Ammon's horn (tissue), 1 donor: ENCODE measurements at regions not wholly inside any gene's neighbourhood (a gene's known extent, or its start where the extent isn't known, plus 50 kb on each side); places are given as distances from the start of the nearest gene placed in this dataset.
A peak's percentile ranks its signal among the peaks of the same experiment; 100 is the strongest.
"Not testable (repeated sequence)": the region's sequence is repeated elsewhere in the genome, so short reads cannot be mapped to it uniquely, and the experiment has no call there.

ENCODE experiments used
- DNase-seq: peaks from one replicate; pipeline ENCODE4 v3.0.0-alpha.2; 2016; ENCODE audit warnings: low spot score

DNA sequence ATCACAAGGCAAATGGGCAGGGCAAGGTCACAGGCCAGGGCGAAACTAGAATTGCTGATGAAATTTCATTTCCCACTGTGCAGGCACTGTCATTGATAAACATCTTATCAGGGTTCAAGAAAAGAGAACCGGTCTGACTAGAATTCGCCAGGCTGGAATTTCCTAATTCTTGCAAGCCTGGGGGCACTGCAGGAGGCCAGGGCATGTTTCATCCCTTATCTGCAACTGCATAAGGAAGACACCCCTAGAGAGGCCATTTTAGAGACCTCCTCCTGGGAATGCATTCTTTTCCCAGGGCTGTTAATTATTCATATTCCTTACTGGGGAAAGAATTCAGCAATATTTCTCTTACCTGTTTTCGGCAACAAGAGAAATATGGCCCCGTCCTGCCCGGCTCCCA lies 266.2 kb upstream of the CYLC2 start:
- no peak for DNase-seq

GRCh38 chr9:102714184-102714583 lies 280.9 kb upstream of the CYLC2 start:
- no peak for DNase-seq

GRCh38 chr9:102712910-102713309 lies 282.2 kb upstream of the CYLC2 start:
- not testable (repeated sequence) for DNase-seq

DNA sequence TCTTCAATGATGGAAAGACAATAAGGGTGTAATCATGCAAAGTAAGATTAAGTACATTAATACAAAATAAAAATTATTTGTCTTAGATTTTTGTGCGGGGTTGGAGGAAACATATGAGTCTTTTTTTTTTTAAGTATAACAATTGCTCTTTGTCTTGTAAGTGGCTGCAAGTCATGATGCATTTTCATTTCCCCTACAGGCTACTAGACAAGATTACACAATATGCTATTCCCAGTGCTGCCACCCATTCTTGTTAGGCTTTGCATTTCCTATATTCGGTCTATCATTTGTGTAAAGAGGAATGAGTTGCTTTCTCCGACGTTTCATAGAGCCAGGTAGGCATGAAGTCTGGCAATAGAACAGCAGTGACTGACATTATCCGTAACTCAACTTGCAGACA lies 294.2 kb upstream of the CYLC2 start:
- DNase-seq, result no peak

DNA sequence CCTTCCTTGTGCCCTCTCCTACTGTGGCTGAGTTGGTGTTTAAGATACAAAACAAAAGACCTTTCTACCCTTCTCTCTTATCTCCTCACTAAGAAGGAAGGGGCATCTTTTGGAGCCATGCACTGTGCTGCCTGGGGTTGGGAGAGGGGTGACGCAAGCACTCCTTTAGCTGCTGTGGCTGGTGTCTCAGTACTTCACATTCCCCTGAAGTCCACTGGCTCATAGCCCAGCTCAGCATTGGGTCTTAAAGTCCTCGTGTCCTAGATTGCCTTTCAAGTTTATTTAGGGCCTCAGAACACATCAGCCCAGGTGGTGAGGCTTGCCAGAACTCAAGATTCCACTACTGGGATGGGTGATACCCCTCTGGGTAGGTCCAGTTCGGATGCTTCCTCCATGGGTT lies 325.9 kb upstream of the CYLC2 start:
- DNase-seq, result no peak

DNA sequence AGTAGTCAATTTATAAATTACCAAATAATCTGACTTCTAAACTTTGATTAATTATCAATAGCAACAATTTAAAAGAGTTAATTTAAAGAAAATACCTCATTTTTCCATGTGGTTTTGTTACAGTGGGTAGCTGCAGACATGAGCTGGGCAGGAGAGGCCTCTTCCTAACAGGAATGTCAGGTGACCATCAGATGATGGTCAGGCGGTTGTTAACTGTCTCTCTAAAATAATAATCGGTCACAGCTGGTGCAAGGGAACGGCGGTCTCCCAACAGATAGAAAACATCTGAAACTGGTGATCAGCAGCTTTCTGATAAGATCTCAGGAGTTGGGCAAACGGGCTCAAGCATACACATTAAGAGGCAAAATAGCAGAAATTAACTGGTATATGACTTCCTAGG lies 342.7 kb upstream of the CYLC2 start:
- no peak for DNase-seq

DNA sequence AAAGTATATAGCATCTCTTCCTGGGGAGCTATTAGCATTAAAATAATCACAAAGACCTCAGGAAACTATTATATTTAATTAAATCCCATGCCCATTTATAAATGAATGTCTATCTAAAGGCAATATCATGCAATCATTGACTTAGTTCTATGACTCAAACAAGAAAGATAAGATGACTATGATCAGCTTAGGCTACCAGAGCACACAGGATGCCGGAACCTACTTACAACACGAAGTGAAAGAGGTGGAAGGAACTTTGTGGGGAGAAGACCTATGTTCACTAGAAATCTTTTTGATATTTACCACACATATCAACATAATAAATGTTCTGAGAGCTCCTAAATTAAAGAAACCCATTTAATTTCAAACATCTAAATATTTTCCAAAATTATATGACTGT lies 344.2 kb upstream of the CYLC2 start:
- no peak for DNase-seq

DNA sequence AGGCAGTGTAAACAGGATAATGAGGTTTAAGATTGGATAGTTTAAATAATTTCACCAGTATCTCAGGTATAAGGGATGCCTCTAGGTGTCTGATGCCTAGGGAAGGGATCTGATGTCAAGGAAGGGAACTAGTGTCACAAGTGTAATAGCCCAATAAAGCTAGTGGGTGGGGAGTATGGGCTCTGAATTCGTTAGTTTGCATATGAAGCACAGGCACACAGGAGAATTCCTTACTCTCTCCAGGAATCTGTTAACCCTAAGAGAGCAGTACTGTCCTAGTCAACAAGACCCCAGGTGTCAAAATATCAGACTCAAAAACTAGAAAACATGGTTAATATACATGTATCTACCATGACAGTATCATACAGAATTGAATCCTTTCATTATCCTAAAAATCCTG lies 352.5 kb upstream of the CYLC2 start:
- no peak for DNase-seq

DNA sequence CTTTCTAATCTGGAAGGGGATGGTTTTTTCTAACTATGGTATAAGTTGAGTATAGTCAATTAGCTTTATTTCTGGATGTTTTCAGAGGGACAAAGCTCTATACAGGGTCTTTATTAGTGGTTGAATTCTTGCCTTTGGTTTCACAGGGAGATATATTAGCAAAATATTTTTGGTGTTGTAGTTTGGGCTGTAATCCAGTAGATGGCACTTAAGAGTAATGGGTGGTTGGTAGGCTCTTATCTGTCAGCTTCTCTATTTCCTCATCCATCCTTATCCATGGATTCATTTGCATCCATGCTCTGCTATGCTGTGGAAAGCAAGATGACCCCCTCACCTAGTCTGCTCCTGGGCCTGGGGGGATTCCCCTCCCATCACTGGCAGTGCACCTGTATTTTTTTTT lies 363.6 kb upstream of the CYLC2 start:
- no peak for DNase-seq

- DNase-seq, result no peak
Observed at GRCh38 chr9:102609461-102609860, 385.7 kb upstream of the CYLC2 start.

DNA sequence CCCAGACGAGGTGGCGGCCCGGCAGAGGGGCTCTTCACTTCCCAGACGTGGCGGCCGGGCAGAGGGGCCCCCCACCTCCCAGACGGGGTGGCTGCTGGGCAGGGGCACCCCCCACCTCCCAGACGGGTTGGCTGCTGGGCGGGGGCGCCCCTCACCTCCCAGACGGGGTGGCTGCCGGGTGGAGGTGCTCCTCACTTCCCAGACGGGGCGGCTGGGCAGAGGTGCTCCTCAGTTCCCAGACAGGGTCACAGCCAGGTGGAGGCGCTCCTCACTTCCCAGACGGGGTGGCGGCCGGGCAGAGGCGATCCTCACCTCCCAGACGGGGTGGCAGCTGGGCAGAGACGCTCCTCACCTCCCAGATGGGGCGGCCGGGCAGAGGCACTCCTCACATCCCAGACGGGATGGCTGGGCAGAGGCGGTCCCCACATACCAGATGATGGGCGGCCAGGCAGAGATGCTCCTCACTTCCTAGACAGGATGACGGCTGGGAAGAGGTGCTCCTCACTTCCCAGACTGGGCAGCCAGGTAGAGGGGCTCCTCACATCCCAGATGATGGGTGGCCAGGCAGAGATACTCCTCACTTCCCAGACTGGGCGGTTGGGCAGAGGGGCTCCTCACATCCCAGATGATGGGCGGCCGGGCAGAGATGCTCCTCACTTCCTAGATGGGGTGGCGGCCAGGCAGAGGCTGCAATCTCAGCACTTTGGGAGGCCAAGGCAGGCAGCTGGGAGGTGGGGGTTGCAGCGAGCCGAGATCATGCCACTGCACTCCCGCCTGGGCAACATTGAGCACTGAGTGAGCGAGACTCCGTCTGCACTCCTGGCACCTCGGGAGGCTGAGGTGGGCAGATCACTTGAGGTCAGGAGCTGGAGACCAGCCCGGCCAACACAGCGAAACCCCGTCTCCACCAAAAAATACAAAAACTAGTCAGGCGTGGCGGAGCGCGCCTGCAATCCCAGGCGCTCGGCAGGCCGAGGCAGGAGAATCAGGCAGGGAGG lies 391.6 kb upstream of the CYLC2 start:
- DNase-seq, result not testable (repeated sequence)

DNA sequence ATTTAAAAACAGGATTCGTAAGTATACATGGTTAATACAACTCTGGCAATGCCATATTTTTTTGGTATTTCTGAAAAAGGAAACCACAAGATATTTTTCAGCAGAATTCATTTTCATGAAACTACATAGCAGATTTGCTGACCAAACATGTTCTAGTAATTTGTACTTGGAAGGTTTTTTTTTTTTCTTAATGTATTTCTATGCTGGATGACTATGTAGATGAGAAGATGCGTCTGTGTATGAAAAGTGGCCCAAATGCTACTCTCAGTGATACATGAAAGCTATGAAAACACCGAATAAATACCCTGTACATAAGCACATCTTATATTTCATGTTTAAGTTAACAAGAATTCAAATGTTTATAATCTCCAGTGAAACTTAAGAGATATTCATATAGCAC lies 400.9 kb upstream of the CYLC2 start:
- no peak for DNase-seq

DNA sequence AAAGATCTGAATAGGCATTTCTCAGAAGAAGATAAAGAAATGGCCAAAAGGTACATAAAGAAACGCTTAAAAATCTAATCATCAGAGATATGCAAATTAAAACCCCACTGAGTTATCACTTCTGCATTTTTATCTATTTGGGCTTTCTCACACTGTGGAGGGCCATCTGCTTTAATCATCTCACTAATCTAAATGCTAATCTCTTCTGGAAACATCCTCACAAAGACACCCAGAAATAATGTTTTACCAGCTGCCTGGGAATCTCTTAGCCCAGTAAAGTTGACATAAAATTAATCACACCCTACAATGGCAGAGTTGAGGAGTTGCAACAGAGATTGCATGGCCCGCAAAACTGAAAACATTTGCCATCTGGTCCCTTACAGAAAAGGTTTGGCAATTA lies 407.9 kb upstream of the CYLC2 start:
- DNase-seq, result peak; percentile 21

- no peak for DNase-seq
Observed at GRCh38 chr9:102569436-102569835, 425.7 kb upstream of the CYLC2 start.

DNA sequence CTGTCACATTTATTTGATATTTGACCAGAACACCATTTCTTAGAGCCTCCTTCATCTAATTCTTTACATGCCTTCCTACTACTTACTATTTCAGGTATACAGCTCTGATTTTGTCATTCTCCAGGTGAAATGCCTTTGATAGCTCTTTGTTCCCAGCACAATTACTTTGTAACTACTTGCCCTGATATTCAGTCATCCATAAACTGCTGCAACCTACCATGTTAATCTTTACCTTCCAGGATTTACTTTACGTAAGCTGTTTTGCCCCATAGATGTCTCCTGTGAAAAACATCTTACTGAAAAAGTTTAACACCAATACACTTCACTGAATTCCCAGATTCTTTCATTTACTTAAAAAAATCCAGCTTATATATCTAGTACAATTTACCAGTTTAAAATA lies 443.8 kb upstream of the CYLC2 start:
- no peak for DNase-seq

DNA sequence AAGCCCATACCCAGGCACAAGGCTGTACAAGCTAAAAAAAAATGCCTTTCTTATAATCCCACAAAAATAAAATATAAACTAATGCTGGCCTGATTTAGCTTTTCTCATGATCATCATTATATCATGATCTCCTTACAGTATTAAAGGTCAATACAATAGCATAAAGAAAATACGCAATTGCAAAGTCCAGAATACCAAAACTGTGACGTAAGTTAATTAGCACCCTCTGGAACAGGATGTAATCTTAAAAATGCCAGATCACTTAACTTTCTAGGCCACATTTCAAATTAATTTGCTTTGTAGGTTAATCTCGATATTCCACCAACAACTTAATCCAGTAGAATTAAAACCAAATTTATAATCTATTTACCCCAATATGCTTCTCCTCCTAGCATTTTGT lies 444.2 kb upstream of the CYLC2 start:
- no peak for DNase-seq

DNA sequence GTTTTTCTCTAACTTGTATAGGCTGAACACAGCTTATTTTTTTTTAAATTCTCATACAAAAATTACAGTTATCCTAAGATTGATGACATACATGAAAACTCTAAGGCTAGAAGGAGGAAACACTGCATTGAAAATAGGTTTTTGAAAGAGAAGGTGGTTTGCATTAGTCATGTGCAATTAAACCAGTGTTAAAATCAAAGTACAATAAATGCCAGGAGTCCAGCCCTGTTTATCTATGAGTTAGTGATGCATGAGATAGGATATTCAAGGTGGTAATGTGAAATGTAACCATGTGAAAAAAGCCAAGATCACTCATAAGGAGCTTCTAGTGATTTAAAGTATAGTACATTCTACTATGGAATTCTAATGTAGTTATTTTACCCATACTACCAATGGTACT lies 444.9 kb upstream of the CYLC2 start:
- DNase-seq, result no peak

- no peak for DNase-seq
Observed at GRCh38 chr9:102534031-102534430, 461.1 kb upstream of the CYLC2 start.

DNA sequence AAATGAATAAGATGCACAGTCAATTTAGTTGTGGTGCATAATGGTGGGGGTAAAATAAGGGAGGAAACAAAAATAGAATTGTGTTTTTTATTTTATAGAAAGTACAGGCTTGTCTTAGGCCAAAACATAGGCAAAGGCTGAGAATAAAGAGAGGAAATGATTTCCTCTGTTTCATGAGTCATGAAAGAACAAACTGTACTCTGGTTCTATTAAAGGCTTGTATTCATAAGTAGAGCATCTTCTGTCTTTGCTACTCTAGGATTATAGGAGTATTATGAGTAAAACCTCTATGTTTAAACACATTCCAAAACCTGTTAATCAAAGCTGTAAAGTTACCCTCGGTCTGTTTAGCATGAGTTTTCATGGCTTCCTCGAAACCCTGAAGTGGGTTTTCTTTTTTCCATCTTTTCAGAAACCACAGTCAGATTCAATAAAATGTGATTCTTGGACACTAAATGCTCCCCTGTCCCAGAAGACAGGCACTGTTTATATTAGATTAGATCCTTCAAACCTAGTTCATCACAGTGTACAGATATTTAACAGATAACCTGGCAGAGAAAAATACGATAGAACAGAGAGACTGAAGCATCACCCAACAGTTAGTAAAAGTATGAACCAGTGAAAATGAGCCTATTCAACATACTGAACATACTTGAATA lies 473.9 kb upstream of the CYLC2 start:
- no peak for DNase-seq

DNA sequence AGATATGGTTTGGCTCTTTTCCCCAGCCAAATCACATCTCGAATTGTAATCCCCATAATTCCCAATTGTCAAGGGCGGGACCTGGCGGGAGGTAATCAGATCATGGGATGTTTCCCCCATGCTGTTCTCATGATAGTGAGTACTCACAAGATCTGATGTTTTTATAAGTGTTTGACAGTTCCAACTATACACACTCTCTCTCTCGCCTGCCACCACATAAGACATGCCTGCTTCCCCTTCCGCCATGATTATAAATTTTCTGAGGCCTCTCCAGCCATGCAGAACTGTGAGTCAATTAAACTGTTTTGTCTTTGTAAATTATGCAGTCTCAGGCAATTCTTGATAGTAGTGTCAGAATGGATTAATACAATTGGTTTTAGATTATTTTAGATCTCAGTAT lies 475.7 kb upstream of the CYLC2 start:
- DNase-seq, result no peak

DNA sequence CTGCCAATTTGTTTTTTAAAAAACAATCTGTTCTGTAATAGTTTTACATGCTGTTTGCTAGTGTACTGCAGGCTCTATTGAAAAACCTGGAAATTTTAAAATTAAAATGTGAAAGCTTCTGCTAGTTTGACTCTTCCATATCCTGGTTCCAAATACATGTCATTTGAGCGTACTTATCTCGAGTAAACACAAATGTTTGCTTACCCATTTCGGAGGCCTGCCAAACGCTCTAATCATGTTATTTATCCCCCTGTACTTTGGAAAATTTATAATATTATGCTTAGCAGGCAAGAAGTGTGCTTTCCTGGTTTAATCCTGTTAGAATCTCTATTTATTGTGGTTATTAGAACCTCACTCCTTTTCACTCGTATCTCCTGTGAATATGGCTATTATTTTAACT lies 476.8 kb upstream of the CYLC2 start:
- DNase-seq, result peak; percentile 15

GRCh38 chr9:102514541-102514940 lies 480.6 kb upstream of the CYLC2 start:
- peak; percentile 17 for DNase-seq

DNA sequence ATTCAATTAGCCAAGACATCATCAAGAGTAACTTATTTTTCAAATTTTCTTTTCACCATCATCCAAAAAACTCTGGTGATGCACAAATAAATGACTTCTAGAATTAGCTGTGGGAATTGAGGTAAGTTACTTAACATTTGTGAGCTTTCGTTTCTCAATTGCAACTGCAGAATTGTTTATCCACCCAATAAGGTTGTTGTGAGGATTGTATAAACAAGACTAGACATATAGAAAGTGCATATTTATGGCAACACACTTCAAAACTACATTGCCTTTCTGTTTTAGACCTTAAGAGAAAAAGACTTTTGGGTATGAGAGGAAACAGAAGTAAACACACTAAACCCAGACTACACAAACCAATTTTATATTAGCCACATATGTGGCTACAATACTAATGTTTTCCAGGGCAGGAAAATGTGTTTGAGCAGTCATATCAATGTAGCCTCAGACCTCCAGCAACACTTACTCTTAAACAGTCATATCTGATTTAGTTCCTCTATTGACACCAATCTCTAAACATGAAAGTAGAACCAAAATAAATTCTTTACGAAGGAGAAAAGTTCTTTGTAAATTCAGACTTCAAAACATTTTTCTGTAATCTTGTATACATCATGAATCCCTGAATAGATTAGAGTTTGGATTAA lies 488.0 kb upstream of the CYLC2 start:
- no peak for DNase-seq
